ENCODE measurements at regions not wholly inside any gene's neighbourhood (a gene's known extent, or its start where the extent isn't known, plus 50 kb on each side); places are given as distances from the start of the nearest gene placed in this dataset.
"Not testable (repeated sequence)": the region's sequence is repeated elsewhere in the genome, so short reads cannot be mapped to it uniquely, and the experiment has no call there.

- no peak for DNase-seq (ENCODE audit: low read depth in 3 of 3)
Measured at GRCh38 chr4:18767921-18768320, 746.4 kb upstream of the LCORL start.

GRCh38 chr4:18756671-18757070 is 735.1 kb upstream of the LCORL start:
- DNase-seq (ENCODE audit: low read depth in 3 of 3), result no peak

DNA sequence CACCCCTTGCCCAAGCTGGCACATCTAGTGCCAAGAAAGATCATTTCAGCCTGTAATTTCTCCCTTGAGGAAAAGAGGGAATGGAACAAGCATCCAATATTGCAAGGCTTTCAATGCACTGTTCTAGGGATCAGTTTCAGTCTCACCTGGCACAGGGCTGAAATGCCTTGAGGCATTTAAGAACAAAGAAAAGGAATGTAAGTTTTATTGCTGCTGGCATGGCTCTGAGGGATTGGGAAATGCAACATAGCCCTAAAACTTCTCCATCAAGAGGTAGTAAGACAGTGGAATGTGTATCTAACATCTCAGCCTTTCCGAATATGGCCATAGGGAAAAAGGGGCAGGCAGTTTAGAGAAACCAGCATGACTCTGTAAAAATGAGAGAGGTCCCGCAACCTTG is 732.6 kb upstream of the LCORL start:
- DNase-seq (ENCODE audit: low read depth in 3 of 3), result no peak

GRCh38 chr4:18751083-18751482 is 729.5 kb upstream of the LCORL start:
- DNase-seq (ENCODE audit: low read depth in 3 of 3), result no peak

- no peak for DNase-seq (ENCODE audit: low read depth in 3 of 3)
Measured at GRCh38 chr4:18749391-18749790, 727.8 kb upstream of the LCORL start.

GRCh38 chr4:18736551-18736950 is 715.0 kb upstream of the LCORL start:
- DNase-seq (ENCODE audit: low read depth in 3 of 3), result no peak

GRCh38 chr4:18735740-18736268 is 714.2 kb upstream of the LCORL start:
- no peak for DNase-seq (ENCODE audit: low read depth in 3 of 3)

DNA sequence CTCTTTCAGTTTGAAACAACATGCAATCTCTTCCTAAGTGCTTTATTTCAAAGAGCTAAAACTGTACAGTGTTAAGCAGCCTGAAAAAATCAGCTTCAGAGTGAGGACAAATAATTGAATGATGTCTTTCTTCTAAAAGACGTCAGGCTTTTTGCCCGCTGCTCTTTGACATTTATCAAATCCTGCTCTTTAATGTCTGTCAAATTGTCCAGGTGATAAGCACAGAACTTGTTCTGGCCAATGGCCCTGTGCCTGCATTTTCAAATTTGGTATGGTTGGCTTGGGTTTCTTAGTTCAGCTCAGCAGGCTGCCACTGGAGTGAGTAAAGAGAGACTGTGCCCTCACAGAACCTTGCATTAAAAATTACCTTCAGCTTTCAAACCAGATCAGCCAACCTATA is 712.9 kb upstream of the LCORL start:
- no peak for DNase-seq (ENCODE audit: low read depth in 3 of 3)

DNA sequence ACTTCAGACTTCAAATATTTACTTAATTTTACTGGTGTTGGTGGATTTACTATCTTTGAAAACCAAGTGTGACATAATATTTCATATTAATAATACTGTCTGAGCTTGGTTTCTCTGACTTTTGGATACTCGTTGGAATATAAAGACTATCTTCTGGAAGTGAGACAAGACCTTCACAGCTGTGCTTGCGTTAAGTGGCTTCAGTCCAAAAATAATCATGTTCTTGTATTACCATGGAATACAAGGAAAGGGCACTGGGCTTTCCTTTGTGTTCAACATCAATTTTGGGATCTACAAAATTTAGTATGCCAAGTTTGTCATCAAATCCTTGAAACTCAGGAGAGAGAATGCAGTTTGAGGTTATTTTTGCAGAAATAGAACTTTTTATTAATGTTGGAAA is 712.4 kb upstream of the LCORL start:
- no peak for DNase-seq (ENCODE audit: low read depth in 3 of 3)

GRCh38 chr4:18722748-18723191 is 701.2 kb upstream of the LCORL start:
- DNase-seq (ENCODE audit: low read depth in 3 of 3), result no peak

DNA sequence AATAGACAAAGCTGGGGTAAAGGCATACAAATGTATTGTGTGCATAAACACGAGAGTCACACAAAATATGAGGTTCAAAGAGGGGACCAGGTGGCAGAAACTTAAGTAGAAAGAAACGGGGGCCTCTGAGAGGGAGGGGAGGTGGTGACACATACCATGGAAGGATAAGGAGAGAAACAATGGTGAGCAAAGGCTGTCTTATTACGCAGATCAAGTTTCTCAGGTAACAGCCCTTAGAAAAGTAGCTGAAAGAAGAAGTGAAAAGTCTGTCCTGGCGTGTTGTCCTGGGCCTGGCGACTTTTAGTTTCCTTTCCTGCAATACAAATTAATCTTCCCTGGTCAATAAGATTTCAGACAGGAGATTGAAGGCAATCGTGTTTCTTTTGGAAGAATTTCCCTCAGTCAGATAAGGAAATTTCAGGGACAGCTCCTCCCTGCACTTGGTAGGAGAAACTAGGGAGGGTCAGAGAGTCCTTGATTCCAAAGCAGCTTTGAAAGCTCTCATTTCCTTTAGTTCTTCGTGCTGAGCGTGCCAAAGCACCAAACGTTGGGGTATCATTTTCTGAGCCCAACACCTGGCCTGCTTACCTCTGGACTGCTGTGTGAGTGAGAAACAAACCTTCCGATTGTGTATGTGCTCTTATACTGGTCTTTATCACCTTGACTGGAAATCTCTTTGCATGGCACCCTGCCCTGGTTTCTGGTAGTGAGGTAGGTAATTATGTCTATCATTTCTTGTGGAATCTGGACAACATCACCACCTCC is 676.7 kb upstream of the LCORL start:
- no peak for DNase-seq (ENCODE audit: low read depth in 3 of 3)

GRCh38 chr4:18695733-18696527 is 674.4 kb upstream of the LCORL start:
- DNase-seq (ENCODE audit: low read depth in 3 of 3), result no peak

GRCh38 chr4:18691431-18692200 is 670.1 kb upstream of the LCORL start:
- DNase-seq (ENCODE audit: low read depth in 3 of 3), result no peak

- DNase-seq (ENCODE audit: low read depth in 3 of 3), result no peak
Measured at GRCh38 chr4:18690291-18690955, 668.9 kb upstream of the LCORL start.

DNA sequence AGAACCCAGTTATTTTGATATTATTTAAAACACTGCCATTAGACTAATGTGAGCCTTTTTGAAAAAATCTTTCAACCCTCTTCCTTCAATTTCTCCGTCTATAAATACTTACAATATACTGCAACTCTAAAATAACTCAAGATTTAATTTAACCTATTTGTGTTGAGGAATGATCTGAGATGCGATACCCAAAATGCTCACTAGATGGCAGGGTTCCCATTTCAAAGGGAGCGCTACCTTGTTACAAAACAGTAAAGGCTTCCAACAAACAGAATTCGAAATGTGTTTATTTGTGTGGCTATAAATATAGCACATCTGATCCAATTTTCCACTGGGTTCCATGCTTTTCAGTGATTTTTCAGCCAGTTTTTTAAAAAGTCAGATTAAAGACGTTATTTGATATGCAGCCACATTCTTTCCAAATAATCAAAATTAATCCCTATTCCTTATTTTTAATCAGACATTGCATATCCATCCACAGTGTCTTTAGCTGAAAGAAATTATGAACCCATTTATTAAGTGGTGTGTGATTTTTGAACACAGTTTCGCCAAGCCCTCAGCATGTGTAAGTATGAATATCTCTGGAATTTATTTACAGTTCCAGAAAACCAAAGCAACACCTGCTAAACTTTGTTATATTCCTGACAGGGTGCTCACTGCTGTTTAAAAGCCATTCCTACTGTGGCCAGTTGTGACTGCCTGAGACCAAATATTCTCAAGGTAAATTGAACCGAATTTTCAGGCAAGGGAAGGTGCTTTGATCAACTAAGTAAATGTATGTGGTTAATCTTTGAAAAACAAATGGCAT is 668.0 kb upstream of the LCORL start:
- DNase-seq (ENCODE audit: low read depth in 3 of 3), result no peak

GRCh38 chr4:18688351-18688750 is 666.8 kb upstream of the LCORL start:
- not testable (repeated sequence) for DNase-seq (ENCODE audit: low read depth in 3 of 3)

- DNase-seq (ENCODE audit: low read depth in 3 of 3), result no peak
Measured at GRCh38 chr4:18686338-18687037, 664.9 kb upstream of the LCORL start.

- no peak for DNase-seq (ENCODE audit: low read depth in 3 of 3)
Measured at GRCh38 chr4:18684932-18685331, 663.4 kb upstream of the LCORL start.

- no peak for DNase-seq (ENCODE audit: low read depth in 3 of 3)
Measured at GRCh38 chr4:18676526-18676915, 655.0 kb upstream of the LCORL start.

Measured in stimulated activated CD4-positive, alpha-beta T cell treated with anti-CD3 and anti-CD28 coated beads, TNF-alpha, amount 100 ng/mL, for 4 hours (primary cell).